HG02763 (cell line): ENCODE measurements at regions not wholly inside any gene's neighbourhood (a gene's known extent, or its start where the extent isn't known, plus 50 kb on each side); places are given as distances from the start of the nearest gene placed in this dataset.

Experiments
- ATAC-seq: cut with Tn5 transposase; IDR thresholded peaks from one replicate; pipeline ENCODE4 v1.9.1; 2021; ENCODE audit warnings: mild to moderate bottlenecking, moderate library complexity; ENCODE audit not compliant: unreplicated experiment

DNA sequence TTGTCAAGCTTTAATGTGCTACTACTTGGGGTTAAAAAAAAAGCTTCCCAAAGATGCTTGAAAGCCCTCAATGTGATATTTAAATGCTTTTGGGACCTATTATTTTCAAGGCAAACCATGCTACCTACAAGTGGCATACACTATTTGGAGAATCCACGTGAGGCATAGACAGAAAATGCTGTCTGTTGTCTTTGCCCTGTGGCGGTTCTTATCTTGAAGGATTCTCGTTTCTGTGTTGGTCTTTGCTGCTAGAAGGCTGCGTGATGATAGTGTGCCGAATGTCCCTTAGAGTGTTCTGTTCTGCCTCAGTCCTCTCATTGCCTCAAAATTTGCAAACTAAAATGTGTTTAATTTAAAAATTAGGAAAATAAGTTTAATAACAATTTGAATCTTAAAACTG, 356.2 kb upstream of the RARB start:
- ATAC-seq, result no peak

DNA sequence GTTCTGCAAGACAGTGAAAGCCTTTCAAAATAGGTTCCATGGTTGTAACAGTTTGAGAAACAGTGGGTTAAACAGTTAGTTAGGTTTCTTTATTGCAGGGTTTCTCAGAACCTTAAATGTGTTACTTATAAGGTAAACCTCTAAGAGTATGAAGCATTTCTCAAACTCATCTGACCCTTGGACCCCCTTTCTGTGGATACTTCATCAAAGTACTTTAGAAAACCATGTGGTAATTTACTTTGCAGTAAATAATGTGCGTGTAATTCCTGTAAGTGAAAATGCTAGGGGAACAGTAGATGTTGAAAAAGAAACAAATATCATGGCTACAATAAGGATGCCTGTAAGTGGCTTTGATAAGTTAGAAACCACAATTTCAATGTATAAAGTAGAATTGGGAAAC, 354.6 kb upstream of the RARB start:
- no peak for ATAC-seq

DNA sequence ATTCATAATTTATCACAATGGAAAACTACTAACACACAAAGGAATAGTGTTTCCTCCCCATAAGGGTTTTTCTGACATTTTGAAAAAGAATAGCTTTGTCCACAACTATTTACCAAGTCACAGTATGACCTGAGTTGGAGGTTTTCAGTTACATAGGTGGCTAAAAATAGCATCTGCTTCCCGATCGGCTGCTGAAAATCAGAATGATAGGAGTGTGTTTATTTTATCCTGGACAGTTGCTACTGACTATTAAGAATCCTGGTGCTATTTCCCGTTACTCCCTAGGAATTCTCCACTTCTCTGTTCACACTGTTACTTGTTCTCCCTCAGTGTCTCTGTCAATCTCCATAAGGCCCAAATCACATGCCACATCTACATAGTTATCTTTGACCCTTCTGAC, 353.9 kb upstream of the RARB start:
- no peak for ATAC-seq

DNA sequence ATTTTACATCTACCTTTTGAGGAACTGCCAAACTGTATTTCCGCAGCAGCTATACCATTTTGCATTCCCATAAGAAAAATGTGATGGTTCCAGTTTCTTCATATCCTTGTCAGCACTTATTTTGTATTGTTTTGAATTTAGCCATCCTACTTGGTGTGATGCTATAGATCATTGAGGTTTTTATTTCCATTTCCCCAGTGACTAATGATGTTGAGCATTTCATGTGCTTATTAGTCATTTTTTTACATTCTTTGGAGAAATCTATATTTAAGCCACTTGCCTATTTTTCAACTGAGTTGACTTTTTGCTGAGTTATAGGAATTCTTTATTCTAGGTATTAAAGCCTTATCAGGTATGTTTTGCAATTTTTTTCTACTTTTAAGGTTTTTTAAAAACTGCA, 347.6 kb upstream of the RARB start:
- no peak for ATAC-seq

DNA sequence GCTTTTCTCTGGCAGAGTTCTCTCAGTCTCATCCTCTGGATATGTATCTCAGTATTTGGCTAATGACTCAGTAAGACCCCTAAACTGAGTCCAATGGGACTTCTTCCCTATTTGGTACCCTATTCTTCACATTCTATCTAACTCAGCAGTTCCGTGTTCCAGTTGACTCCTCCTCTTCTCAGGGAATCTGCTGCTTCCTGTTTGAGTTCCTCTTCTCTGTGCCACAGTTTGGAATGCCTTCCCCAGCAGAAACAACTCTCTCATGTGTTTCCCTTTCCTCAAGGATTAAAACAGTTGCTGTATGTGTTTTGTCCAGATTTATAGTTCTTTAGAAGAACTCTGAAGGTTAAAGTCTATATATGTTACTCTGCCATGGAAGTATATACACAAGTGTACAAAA, 344.0 kb upstream of the RARB start:
- ATAC-seq, result no peak

DNA sequence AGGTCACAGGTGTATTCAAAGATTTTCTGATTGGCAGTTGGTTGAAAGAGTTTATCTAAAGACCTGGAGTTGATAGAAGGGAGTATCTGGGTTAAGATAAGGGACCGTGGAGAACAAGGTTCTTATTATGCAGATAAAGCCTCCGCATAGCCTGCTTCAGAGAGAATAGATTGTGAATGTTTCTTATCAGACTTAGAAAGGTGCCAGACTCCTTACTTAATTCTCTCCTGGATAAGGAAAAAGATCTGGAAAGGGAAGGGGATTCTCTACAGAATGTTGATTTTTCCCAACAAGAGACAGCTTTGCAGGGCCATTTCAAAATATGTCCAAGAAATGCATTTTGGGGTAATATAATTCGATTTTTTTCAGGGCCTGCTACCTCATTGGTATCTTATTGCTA, 341.3 kb upstream of the RARB start:
- ATAC-seq, result no peak

DNA sequence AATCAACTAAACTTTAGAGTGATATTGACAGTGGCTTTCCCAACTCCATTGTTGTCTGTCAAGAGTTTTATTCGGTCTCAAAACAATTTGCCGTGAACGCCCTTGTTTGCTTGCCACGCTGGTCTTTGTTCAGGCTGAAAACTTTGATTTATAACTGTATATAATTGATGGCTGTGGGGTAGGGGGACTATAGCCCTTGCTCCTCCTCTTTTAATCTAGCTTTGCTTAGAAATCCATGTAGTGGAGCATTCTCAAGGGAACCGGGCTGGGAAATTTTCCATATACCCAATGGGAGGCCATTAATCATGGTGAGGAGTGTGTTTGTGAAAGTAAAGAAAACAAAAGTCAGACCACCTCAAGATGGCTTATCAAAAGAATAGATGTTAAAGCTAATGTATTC, 339.8 kb upstream of the RARB start:
- no peak for ATAC-seq

DNA sequence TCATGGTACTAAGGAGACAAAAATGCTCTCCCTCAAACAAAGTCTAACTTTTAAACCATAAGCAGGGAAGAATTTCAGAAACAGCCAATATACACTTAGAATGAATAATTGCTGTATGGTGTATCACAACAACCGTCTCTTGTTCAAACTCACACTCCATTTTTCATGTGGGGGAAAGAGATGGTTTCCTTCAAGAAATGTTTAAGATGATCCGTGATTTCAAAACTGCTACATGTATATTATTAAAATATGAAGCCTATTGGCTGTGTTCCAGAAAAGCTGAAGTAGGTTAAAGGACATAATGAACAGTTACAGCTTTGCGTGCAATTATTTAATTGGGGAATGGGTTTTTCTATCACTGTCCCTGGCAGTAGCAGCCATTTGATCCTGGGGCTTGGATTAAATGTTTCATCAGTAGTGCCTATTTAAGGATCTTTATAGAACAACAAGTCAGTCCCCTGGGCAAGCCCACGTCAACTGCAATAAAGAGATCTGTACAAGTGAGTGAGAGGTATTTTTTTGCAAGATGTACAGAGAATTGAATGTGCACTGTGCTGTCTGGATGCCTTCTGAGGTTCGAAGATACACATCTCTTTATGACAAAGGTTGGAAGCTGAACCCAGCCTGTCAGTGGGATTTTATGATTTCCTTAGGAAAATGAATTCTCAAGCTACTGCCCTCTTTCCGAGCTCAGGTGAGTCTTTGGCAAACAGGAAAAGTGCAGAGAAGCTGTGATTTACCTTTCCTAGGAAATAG, 337.2 kb upstream of the RARB start:
- no peak for ATAC-seq

DNA sequence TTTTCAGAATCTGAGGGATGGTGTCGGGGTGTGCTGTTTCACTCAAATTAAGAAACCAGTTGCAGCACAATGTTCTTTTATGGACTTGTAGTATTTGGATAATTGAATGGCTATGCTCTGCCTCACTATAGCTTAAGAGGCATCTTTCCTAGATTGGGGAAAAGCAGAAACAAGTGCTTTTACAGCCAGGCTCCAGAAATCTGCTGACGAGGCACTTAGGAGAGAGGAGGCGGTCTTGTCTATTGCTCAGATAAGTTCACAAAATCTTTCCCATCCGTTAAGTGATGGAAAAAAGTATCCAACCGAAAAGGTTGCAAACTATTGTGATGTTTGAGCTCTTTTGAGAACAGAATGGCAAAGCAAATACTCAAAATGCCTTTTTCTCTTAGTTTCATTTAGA, 336.1 kb upstream of the RARB start:
- no peak for ATAC-seq

DNA sequence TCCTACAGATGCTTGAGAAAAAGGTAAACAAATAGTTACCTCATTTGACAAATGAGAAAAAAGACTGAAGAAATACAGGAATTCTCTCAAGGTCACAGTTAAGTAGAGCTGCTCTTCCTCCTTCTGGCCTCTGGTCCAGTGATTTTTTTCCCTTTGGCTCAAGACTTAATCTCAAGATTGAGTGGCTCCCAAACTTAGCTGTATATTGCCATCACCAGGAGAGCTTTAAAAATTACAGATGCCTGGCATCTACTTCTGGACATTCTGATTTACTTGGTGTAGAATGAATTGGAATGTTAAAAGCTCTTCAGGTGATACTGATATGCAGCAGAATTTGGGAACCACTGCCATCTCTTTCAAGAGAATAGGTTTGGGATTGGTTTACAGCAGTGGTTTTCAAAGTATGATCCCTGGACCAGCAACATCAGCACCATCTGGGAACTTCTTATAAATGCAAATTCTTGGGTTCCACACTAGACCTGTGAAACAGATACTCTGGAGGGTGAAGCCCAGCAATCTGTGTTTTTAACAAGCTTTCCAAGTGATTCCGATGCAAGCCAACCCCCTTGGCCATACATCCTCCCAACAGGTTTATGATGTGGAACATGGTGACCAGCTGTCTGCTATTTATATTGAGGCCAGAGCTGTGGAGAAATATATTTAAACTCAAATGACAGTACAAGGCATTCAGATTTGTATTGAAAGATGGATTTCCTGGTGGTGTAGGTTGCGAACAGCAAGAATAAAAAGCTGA, 333.0 kb upstream of the RARB start:
- no peak for ATAC-seq

DNA sequence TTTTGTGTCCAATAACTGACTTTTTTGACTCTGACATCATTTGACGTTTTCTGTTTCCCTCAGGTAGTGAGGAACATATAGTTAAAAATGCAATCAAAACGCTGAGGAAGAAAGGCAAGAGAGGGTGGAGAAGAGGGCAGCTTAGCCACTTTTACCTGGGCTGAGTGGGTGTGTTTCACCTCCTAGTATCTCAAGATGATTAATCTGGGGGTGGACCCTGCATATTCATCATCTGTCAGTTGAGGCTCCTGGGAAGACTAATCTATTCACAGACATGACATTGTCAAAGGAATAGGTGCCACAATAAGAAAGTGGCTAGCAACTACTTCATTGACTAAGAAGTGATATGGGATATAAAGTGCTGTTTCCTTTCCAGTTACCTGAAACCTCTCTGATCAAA, 331.5 kb upstream of the RARB start:
- no peak for ATAC-seq

DNA sequence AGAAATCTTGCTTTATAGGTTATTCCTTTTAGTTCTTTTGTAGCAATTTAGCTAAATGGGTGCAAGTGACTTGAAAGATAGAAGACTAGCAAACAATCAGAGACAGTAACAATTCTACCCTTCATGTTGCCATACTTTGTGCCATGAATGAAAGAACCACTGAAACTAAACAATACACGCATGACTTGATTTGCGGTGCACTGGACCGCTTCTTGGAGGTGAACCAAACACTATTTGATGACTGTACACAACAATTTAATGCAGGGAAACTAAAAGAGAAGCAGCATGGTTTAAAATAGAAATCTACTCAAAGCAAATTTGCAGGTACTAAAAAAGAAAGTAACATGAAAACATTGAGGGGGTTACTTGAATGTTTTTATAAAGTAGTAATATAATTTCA, 331.0 kb upstream of the RARB start:
- no peak for ATAC-seq

DNA sequence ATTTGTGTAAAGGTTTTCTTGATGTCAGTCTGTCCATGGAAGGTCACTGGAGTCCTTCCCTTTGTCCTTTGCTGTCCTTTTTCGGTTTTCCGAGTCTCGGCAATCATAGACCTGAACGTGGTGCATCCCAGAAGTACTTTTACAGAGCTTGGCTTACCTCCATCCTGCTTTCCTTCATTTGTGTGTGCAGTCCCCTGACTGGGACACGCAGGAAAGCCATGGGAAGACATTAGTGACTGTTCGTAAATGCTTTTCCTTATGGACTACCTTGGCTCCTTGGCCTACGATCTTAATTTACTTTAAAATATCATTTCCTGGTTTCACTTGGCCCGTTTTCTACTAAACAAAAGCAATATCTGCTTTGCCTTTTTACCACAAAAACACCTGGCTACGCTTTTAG, 328.4 kb upstream of the RARB start:
- no peak for ATAC-seq

DNA sequence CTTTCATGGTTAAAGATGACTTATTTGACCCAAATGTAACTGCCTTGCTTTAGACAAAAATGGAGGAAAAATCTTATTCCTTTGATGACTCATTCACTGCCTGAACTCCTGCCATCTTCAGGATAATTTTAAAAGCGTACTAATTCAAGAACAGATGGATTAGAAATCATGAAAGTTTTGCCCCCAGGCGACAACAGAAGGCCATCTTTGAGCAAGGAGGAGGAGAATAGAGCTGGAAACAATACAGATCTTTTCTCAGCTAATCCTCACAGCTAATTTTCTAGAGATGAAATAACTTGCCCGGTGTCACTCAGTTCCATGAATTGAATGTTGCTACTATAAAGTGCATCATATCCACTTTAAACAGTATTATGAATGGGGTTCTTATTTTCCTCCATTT, 324.7 kb upstream of the RARB start:
- ATAC-seq, result no peak

DNA sequence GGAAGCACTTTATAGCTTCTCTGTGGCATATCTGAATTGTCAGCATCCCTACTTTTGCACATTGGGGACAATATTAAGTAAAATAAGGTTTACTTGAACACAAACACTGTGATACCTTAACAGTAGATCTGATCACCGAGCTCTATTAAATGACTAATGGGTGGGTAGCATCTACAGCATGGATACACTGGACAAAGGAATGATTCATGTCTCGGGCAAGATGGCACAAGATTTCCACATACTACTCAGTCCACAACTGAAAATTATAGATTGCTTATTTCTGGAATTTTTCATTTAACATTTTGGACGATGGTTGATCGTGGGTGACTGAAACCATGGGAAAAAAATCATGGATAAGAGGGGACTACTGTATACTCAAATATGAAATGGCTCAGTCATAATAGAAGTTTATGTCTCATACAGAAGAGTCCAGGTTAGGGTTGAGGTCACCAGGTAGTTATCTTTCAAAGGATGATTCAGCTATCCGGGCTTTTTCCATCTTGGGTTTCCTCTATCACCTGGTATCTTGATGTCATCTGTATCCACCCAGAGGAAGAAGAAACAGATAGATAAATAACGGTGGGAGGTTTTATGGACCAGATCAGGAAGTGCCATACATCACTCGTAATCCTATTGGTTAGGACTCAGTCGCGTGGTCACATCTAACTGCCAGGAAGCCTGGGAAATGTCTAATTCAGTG, 320.0 kb upstream of the RARB start:
- no peak for ATAC-seq

DNA sequence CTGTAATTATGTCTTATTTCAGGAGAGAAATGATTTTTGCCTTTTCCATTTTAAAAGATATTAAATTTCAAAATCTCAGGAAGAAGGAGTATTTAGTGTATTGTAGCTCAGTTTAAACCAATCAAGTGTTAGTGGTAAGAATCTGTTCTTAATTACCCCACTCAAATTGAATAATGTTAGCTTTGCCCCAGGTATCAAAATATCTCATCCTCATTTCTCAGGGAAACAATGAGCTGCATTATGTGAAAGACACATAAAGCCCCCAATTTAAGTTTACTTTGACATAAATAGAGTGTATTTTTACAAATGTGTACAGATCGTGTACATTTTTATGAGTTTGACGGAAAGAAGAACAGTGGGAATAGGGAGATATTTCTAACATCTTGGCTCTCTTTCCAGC, 317.4 kb upstream of the RARB start:
- ATAC-seq, result no peak

DNA sequence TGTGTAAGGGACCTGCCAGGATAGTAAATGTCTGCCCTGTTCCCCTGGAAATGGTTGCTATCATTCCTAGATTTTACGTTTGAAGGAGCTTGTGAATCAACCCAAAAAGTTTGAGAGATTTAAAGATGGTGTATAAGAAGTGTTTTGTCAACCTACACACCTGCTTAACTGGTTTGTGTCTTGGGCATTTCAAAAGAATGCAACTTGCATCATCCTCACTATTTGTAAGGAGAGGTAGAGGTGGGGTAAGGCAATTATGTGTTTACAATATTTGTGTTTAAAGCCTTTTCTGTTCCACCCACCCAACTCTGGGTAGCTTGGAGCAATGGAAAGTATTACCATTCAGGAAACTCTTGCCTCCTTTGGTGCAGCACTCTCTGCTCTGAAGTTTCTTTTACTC, 314.2 kb upstream of the RARB start:
- no peak for ATAC-seq

DNA sequence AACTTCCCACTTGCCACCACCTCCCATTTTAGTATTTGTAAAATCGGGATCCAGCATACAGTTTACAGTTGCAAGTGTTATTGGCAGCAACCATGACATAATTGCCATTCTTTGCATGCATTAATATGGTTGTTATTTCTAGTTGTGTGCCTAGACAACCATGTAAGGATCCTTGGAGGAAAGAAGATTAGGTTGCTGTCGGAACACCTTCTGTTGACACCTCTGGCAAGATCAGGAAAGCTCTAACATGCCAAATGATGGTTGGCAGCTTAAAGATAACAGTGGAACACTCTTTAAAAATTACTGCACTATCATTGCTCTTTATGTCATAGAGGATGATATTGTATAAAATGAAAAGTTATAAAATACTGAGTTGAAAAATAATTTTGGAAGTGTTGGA, 313.5 kb upstream of the RARB start:
- no peak for ATAC-seq

DNA sequence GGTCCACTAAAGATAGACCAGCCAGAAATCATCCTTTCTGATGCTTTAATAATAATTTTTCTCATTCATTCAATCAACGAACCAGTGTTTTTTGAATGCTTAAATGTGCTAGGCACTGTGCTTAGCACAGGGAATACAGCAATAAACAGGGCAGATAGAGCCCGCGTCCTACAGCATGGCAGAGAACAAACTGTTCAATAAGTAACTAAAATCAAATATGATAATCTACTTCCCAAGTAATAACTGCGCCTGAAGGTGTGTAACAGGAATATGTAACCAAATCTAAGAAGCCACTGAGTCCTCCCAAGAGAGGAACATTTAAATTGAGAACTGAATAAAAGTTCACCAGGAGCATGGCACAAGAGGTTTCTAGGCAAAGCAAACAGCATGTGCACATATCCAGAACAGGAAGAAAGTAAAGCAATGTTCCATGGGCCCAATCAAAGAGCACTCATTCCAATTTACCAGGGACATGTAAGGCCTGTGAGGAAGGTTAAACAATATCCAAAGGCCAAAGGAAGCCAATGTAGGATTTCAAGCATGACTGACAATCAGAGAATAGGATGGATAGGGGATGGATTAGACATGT, 311.0 kb upstream of the RARB start:
- ATAC-seq, result no peak

DNA sequence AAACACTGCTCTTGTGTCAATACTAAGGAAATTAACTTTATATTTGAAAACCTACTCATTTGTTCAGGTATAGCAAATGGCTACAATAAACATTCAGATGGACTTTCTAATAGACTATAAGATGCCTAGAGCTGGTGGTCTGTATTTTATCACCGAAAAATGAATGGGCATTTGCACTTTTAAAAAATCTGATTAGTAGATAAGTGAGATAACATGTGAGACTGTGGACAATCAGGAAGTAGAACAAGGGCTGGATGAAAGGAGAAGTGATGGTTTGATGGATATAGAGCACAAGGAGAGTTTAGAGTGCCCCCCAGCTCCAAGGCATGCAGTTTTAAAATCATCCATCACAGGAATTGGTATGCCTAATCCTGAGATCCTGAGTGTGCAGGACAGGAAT, 308.4 kb upstream of the RARB start:
- no peak for ATAC-seq

DNA sequence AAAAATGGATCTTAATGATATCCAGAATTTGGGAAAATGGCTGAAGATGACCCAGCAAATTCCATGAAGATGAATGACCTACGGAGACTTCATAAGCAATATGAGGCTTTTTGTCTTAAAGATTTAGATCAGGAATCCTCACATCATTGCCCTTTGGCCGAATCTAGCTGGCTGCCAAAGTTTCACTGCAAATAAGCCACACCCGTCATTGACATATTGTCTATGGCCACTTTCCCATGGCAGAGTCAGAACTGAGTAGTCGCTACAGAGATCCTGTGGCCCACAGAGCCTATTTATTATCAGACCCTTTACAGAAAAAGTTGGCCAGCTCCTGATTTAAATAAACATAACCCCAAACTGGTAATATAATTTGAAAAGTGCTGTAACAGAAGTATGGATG, 307.4 kb upstream of the RARB start:
- no peak for ATAC-seq

DNA sequence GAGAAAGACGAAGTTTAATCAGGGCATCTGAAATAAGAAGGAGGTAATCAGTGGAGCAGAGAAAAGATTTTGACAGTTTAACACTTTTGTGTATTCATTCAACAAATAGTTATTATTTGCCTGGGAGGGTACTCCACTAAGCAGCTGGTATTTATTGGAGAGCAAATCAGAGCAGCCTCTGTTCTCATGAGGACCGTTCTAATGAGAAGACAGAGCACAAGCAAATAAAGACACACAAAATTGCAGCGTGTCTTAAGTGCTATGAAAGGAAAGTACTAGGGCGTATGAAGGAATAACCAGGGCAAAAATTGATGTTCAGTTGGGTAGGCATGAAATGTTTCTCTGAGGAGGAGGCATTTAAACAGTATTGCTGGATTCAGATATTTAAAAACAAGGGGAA, 302.9 kb upstream of the RARB start:
- no peak for ATAC-seq
